Left forelimb (tissue), 1 donor: ENCODE measurements at regions not wholly inside any gene's neighbourhood (a gene's known extent, or its start where the extent isn't known, plus 50 kb on each side); places are given as distances from the start of the nearest gene placed in this dataset.

Experiments
- DNase-seq: peaks from one replicate; pipeline ENCODE4 v3.0.0-alpha.2; 2018; ENCODE audit warnings: low spot score

GRCh38 chr22:44423556-44424358 lies 74.3 kb downstream of the RTL6 start:
- DNase-seq = peak; percentile 36

- DNase-seq = peak; percentile 42
Observed at GRCh38 chr22:44422746-44423380, 75.2 kb downstream of the RTL6 start.

- no peak for DNase-seq
Observed at GRCh38 chr22:44419429-44419828, 78.6 kb downstream of the RTL6 start.

- peak; percentile 40 for DNase-seq
Observed at GRCh38 chr22:44413211-44413610, 84.8 kb downstream of the RTL6 start.

GRCh38 chr22:44412136-44412731 lies 85.8 kb downstream of the RTL6 start:
- peak; percentile 63 for DNase-seq

- peak; percentile 53 for DNase-seq
Observed at GRCh38 chr22:44411226-44412135, 86.6 kb downstream of the RTL6 start.

GRCh38 chr22:44410451-44410991 lies 87.5 kb downstream of the RTL6 start:
- DNase-seq = peak; percentile 67

- no peak for DNase-seq
Observed at GRCh38 chr22:44409974-44410316, 88.1 kb downstream of the RTL6 start.

- DNase-seq = peak; percentile 55
Observed at GRCh38 chr22:44409211-44409973, 88.6 kb downstream of the RTL6 start.

GRCh38 chr22:44408829-44409192 lies 89.2 kb downstream of the RTL6 start:
- DNase-seq = peak; percentile 54

GRCh38 chr22:44407987-44408828 lies 89.8 kb downstream of the RTL6 start:
- peak; percentile 40 for DNase-seq

GRCh38 chr22:44407171-44407986 lies 90.7 kb downstream of the RTL6 start:
- DNase-seq = peak; percentile 53

- DNase-seq = peak; percentile 48
Observed at GRCh38 chr22:44406341-44407170, 91.5 kb downstream of the RTL6 start.

GRCh38 chr22:44405661-44406060 lies 92.4 kb downstream of the RTL6 start:
- peak; percentile 28 for DNase-seq

- peak; percentile 49 for DNase-seq
Observed at GRCh38 chr22:44404341-44405020, 91.7 kb upstream of the SHISAL1 start.

GRCh38 chr22:44403602-44404329 lies 91.0 kb upstream of the SHISAL1 start:
- DNase-seq = peak; percentile 42

- DNase-seq = no peak
Observed at GRCh38 chr22:44403166-44403565, 90.4 kb upstream of the SHISAL1 start.
